Hepatocyte (in vitro differentiated cells): ENCODE measurements at regions not wholly inside any gene's neighbourhood (a gene's known extent, or its start where the extent isn't known, plus 50 kb on each side); places are given as distances from the start of the nearest gene placed in this dataset.

Source experiments
- CTCF ChIP-seq: fragments of 200-600 bp; sonication (generic); IDR thresholded peaks from 2 replicates; pipeline ENCODE4 v1.5.1; 2016; ENCODE audit warnings: antibody characterized with exemption, mild to moderate bottlenecking; ENCODE audit not compliant: poor library complexity
- EZH2 ChIP-seq: fragments of 200-600 bp; sonication (generic); IDR thresholded peaks from 2 replicates; pipeline ENCODE4 v1.6.1; 2016; ENCODE audit warnings: antibody characterized with exemption, mild to moderate bottlenecking, borderline replicate concordance

- TF ChIP-seq CTCF: no peak
- TF ChIP-seq EZH2: no peak
Observed at GRCh38 chr6:113530769-113531168, 326.4 kb upstream of the MARCKS start.
